Keratinocyte (primary cell): ENCODE measurements at regions not wholly inside any gene's neighbourhood (a gene's known extent, or its start where the extent isn't known, plus 50 kb on each side); places are given as distances from the start of the nearest gene placed in this dataset.
A peak's percentile ranks its signal among the peaks of the same experiment; 100 is the strongest.
"Not testable (repeated sequence)": the region's sequence is repeated elsewhere in the genome, so short reads cannot be mapped to it uniquely, and the experiment has no call there.

Experiments used
- DNase-seq: peaks from one replicate; pipeline ENCODE4 v3.0.0-alpha.2; 2011; ENCODE audit warnings: low read depth, missing footprints, low spot score
- FAIRE-seq: peaks from 2 replicates; lab custom pipeline; 2011; peaks lifted over from hg19 to GRCh38; lab: Jason Lieb, UNC
- H2AFZ ChIP-seq: 2 replicates; pipeline ENCODE4 v1.6.0; 2012; ENCODE audit warnings: low read length, control low read depth, inconsistent platforms; ENCODE audit not compliant: control insufficient read depth
- H3K27ac ChIP-seq: 2 replicates; pipeline ENCODE4 v1.5.1; 2011; ENCODE audit warnings: low read length; ENCODE audit not compliant: control insufficient read depth, insufficient read depth
- H3K27me3 ChIP-seq: 3 replicates; pipeline ENCODE4 v1.6.0; 2011; ENCODE audit warnings: low read length; ENCODE audit not compliant: control insufficient read depth, insufficient read depth; ENCODE audit errors: extremely low read depth
- H3K36me3 ChIP-seq, 2 experiments: 2 replicates in 1 of 2; 3 replicates in 1 of 2; pipeline ENCODE4 v1.5.1; 2011; ENCODE audit warnings: low read length in 2 of 2, mild to moderate bottlenecking in 1 of 2; ENCODE audit not compliant: control insufficient read depth in 2 of 2, insufficient read depth in 2 of 2; ENCODE audit errors: extremely low read depth in 1 of 2
- H3K4me1 ChIP-seq: 3 replicates; pipeline ENCODE4 v1.5.1; 2011; ENCODE audit warnings: low read length; ENCODE audit not compliant: control insufficient read depth, insufficient read depth; ENCODE audit errors: extremely low read depth
- H3K4me2 ChIP-seq: 3 replicates; pipeline ENCODE4 v1.6.0; 2011; ENCODE audit warnings: low read depth, low read length; ENCODE audit not compliant: control insufficient read depth, insufficient read depth; ENCODE audit errors: extremely low read depth
- H3K4me3 ChIP-seq, 3 experiments: fragments of 200-600 bp in 1 of 3; sonication (generic) in 1 of 3; 2 replicates in 2 of 3; 3 replicates in 1 of 3; pipeline ENCODE4 v1.5.1; 2011 to 2016; ENCODE audit warnings: low read length in 3 of 3, mild to moderate bottlenecking in 3 of 3, control low read depth in 2 of 3, inconsistent platforms in 1 of 3, low read depth in 1 of 3, mixed read lengths in 1 of 3, mixed run types in 1 of 3, moderate library complexity in 1 of 3; ENCODE audit not compliant: control insufficient read depth in 2 of 3, insufficient read depth in 2 of 3; ENCODE audit errors: extremely low read depth in 1 of 3
- H3K79me2 ChIP-seq: 2 replicates; pipeline ENCODE4 v1.6.0; 2012; ENCODE audit warnings: low read length; ENCODE audit not compliant: control insufficient read depth, insufficient read depth
- H3K9ac ChIP-seq: 3 replicates; pipeline ENCODE4 v1.6.0; 2011; ENCODE audit warnings: low read length; ENCODE audit not compliant: control insufficient read depth, insufficient read depth; ENCODE audit errors: extremely low read depth
- H3K9me1 ChIP-seq: 3 replicates; pipeline ENCODE4 v1.6.0; 2011; ENCODE audit warnings: low read length; ENCODE audit not compliant: control insufficient read depth, insufficient read depth; ENCODE audit errors: extremely low read depth
- H3K9me3 ChIP-seq: 2 replicates; pipeline ENCODE4 v1.5.1; 2012; ENCODE audit warnings: low read depth, low read length; ENCODE audit not compliant: control insufficient read depth
- H4K20me1 ChIP-seq: 3 replicates; pipeline ENCODE4 v1.6.0; 2011; ENCODE audit warnings: low read length; ENCODE audit not compliant: control insufficient read depth, insufficient read depth; ENCODE audit errors: extremely low read depth
- CTCF ChIP-seq, 3 experiments: IDR thresholded peaks in 1 of 3; conservative IDR thresholded peaks in 1 of 3; optimal IDR thresholded peaks in 1 of 3; 2 replicates in 2 of 3; 3 replicates in 1 of 3; pipeline versions ENCODE3 to v1.5.1; 2011; ENCODE audit warnings: low read length in 3 of 3, mild to moderate bottlenecking in 3 of 3, moderate library complexity in 2 of 3, control low read depth in 1 of 3, inconsistent platforms in 1 of 3; ENCODE audit not compliant: insufficient read depth in 2 of 3; ENCODE audit errors: extremely low read depth in 1 of 3
- dilution Hi-C: fragments of 300-500 bp; cut with MboI; formaldehyde crosslinking; loops from one replicate; pipeline ENCODE4 v1.7.0; 2020; ENCODE audit warnings: low sequenced_read_pairs; ENCODE audit not compliant: extremely low pct_ligation_motif_present

- H3K4me3 ChIP-seq, H4K20me1 ChIP-seq, H3K27me3 ChIP-seq, H3K4me1 ChIP-seq, H3K27ac ChIP-seq, H3K4me2 ChIP-seq, H3K79me2 ChIP-seq, H3K36me3 ChIP-seq, dilution Hi-C loops, H2AFZ ChIP-seq, DNase-seq, H3K9me3 ChIP-seq, H3K9ac ChIP-seq, FAIRE-seq, H3K9me1 ChIP-seq: not testable (repeated sequence)
- peak in 1 of 3 experiments; percentile 63 for TF ChIP-seq CTCF (optimal IDR thresholded peaks at IDR 0.05 in 1 of 3, IDR thresholded peaks at IDR 0.05 in 1 of 3, conservative IDR thresholded peaks at IDR 0.05 in 1 of 3; ENCODE audit: extremely low read depth in 1 of 3, insufficient read depth in 2 of 3, low read length in 3 of 3)
Measured at GRCh38 chr4:8961343-8961742, 89.7 kb upstream of the HMX1 start.

GRCh38 chr4:8959471-8959870, 87.8 kb upstream of the HMX1 start:
- FAIRE-seq, H4K20me1 ChIP-seq, H3K4me2 ChIP-seq, H3K4me3 ChIP-seq, H3K9me1 ChIP-seq, DNase-seq, H3K79me2 ChIP-seq, H3K9me3 ChIP-seq, H3K27ac ChIP-seq, H3K27me3 ChIP-seq, H3K36me3 ChIP-seq, H3K9ac ChIP-seq, H2AFZ ChIP-seq, dilution Hi-C loops, H3K4me1 ChIP-seq: not testable (repeated sequence)

- H3K36me3 ChIP-seq, H4K20me1 ChIP-seq, H3K9me1 ChIP-seq, H3K27ac ChIP-seq, dilution Hi-C loops, H3K4me1 ChIP-seq, H3K79me2 ChIP-seq, H2AFZ ChIP-seq, H3K4me3 ChIP-seq, H3K4me2 ChIP-seq, FAIRE-seq, DNase-seq, H3K9ac ChIP-seq, H3K27me3 ChIP-seq, H3K9me3 ChIP-seq: not testable (repeated sequence)
Measured at GRCh38 chr4:8954001-8954400, 82.4 kb upstream of the HMX1 start.

- FAIRE-seq, H3K79me2 ChIP-seq, H3K27ac ChIP-seq, H3K9ac ChIP-seq, H3K27me3 ChIP-seq, H2AFZ ChIP-seq, H3K36me3 ChIP-seq, H3K4me3 ChIP-seq, H3K9me3 ChIP-seq, H4K20me1 ChIP-seq, DNase-seq, H3K4me1 ChIP-seq, H3K9me1 ChIP-seq, H3K4me2 ChIP-seq, dilution Hi-C loops: not testable (repeated sequence)
Measured at GRCh38 chr4:8952791-8953190, 81.2 kb upstream of the HMX1 start.
